Lung (tissue), 11 donors: ENCODE measurements at regions not wholly inside any gene's neighbourhood (a gene's known extent, or its start where the extent isn't known, plus 50 kb on each side); places are given as distances from the start of the nearest gene placed in this dataset.

Experiments used
- ATAC-seq: fragments of 200-7000 bp; cut with Tn5 transposase; one replicate; pipeline ENCODE4 v1.9.1; 2020; ENCODE audit warnings: moderate number of reproducible peaks; ENCODE audit not compliant: insufficient read depth, low FRiP score
- DNase-seq, 3 donors: peaks; one replicate each; pipeline ENCODE4 v3.0.0-alpha.2; 2013 to 2017
- H3K27ac ChIP-seq, 2 donors: one replicate each; pipeline ENCODE4 v1.5.1; 2013; ENCODE audit warnings: mild to moderate bottlenecking in 2 of 2, moderate library complexity in 2 of 2, control low read depth in 1 of 2, inconsistent platforms in 1 of 2, low read depth in 1 of 2, low read length in 1 of 2
- H3K27me3 ChIP-seq, 3 donors: one replicate each; pipeline ENCODE4 v1.5.1; 2013; ENCODE audit warnings: low read length in 2 of 3; ENCODE audit not compliant: control insufficient read depth in 3 of 3, insufficient read depth in 3 of 3
- H3K36me3 ChIP-seq, 4 donors: one replicate each; pipeline ENCODE4 v1.5.1; 2013; ENCODE audit warnings: low read length in 4 of 4, mild to moderate bottlenecking in 1 of 4, moderate library complexity in 1 of 4; ENCODE audit not compliant: control insufficient read depth in 4 of 4, insufficient read depth in 4 of 4
- H3K4me1 ChIP-seq, 5 donors: one replicate each; pipeline ENCODE4 v1.5.1; 2013; ENCODE audit warnings: low read length in 5 of 5, mild to moderate bottlenecking in 2 of 5, moderate library complexity in 1 of 5; ENCODE audit not compliant: control insufficient read depth in 5 of 5, insufficient read depth in 5 of 5
- H3K4me3 ChIP-seq: one replicate; pipeline ENCODE4 v1.5.1; 2013; ENCODE audit warnings: mild to moderate bottlenecking, control low read depth, moderate library complexity
- H3K9ac ChIP-seq, 2 donors: one replicate each; pipeline ENCODE4 v1.5.1; 2013; ENCODE audit warnings: low read length in 2 of 2, control low read depth in 1 of 2; ENCODE audit not compliant: insufficient read depth in 1 of 2
- H3K9me3 ChIP-seq, 4 donors: one replicate each; pipeline ENCODE4 v1.5.1; 2013; ENCODE audit warnings: low read length in 3 of 4, mild to moderate bottlenecking in 1 of 4, moderate library complexity in 1 of 4; ENCODE audit not compliant: control insufficient read depth in 4 of 4, insufficient read depth in 3 of 4
- CTCF ChIP-seq: IDR thresholded peaks from 2 replicates; pipeline ENCODE4 v1.5.1; 2012; ENCODE audit warnings: mild to moderate bottlenecking; ENCODE audit errors: control extremely low read depth, extremely low read depth
- WGBS, 2 donors: extraction: QIAGEN DNeasy Blood & Tissue Kit; methylation state at CpG; one replicate each; pipeline ENCODE4 v1.1.7; 2013; 5-methylcytosine and 5-hydroxymethylcytosine counted together
- donor health status: control.
- donor health status: control.
- donor health status: Bipolar disorder and iron deficiency.
- donor health status: healthy.
- donor health status: DM: yes; HTN: yes; CAD: no.

GRCh38 chr2:120418174-120418787 is 72.3 kb downstream of the INHBB start:
- Histone ChIP-seq H3K27me3 (peaks cover 0 to 8% (median 2%) of the 10 kb centered on the region in 3 donors), H3K27ac (no peak overlapping the region), H3K4me3 (no peak overlapping the region), H3K9me3 (no peaks in the 10 kb centered on the region), H3K9ac (no peak overlapping the region), H3K4me1 (no peaks in the 10 kb centered on the region), H3K36me3 (no peaks in the 10 kb centered on the region)
- no peak for DNase-seq
- TF ChIP-seq CTCF = no peak
- 84 to 91% methylated on average over 13 of the region's 13 CpGs for WGBS, 2 donors
- ATAC-seq = no peak

GRCh38 chr2:120419073-120419472 is 73.1 kb downstream of the INHBB start:
- no peak overlapping the region for H3K27ac ChIP-seq
- peaks cover 0 to 8% (median 2%) of the 10 kb centered on the region in 3 donors for H3K27me3 ChIP-seq
- H3K9ac ChIP-seq = no peak overlapping the region
- H3K9me3 ChIP-seq = no peaks in the 10 kb centered on the region
- no peak overlapping the region for H3K4me3 ChIP-seq
- no peaks in the 10 kb centered on the region for H3K4me1 ChIP-seq
- no peak for ATAC-seq
- no peaks in the 10 kb centered on the region for H3K36me3 ChIP-seq
- no peak for TF ChIP-seq CTCF
- 50 to 54% methylated on average over 6 of the region's 6 CpGs for WGBS, 2 donors
- no peak for DNase-seq

- DNase-seq = no peak
- H3K27ac ChIP-seq = no peak overlapping the region
- H3K4me3 ChIP-seq = no peak overlapping the region
- H3K36me3 ChIP-seq = no peaks in the 10 kb centered on the region
- H3K4me1 ChIP-seq = no peaks in the 10 kb centered on the region
- no peak overlapping the region for H3K9ac ChIP-seq
- no peak for TF ChIP-seq CTCF
- no peaks in the 10 kb centered on the region for H3K9me3 ChIP-seq
- peaks cover 0 to 8% (median 2%) of the 10 kb centered on the region in 3 donors for H3K27me3 ChIP-seq
- no peak for ATAC-seq
Observed at GRCh38 chr2:120419955-120420354, 74.0 kb downstream of the INHBB start.

GRCh38 chr2:120421126-120421829 is 75.3 kb downstream of the INHBB start:
- WGBS, 2 donors = 85% methylated on average over 12 of the region's 12 CpGs
- ATAC-seq (no peak), DNase-seq (no peak)
- no peak overlapping the region for H3K4me3 ChIP-seq
- no peaks in the 10 kb centered on the region for H3K9me3 ChIP-seq
- no peak overlapping the region for H3K9ac ChIP-seq
- H3K27ac ChIP-seq = no peak overlapping the region
- TF ChIP-seq CTCF = no peak
- peaks cover 0 to 10% (median 2%) of the 10 kb centered on the region in 3 donors for H3K27me3 ChIP-seq
- H3K36me3 ChIP-seq = no peaks in the 10 kb centered on the region
- H3K4me1 ChIP-seq = no peaks in the 10 kb centered on the region
